ENCODE measurements at regions not wholly inside any gene's neighbourhood (a gene's known extent, or its start where the extent isn't known, plus 50 kb on each side); places are given as distances from the start of the nearest gene placed in this dataset.
"Not testable (repeated sequence)": the region's sequence is repeated elsewhere in the genome, so short reads cannot be mapped to it uniquely, and the experiment has no call there.

DNA sequence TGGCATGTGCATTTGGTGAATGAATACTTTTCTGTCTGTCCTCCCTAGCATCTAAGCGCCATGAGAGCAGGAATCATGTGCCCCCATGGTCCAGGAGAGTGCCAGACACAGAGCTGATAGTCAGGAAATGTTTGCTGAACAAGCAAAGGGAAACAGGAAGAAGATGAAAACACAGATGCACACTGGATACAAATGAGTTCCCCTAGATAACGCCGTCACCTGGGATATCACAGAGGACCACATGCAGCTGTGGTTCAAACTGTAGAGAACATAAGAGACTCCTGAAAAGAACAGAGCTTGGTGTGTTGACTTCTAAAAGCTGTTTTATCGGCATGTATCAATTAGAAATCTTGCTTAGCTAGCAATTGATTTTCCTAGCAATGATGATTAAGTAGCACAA lies 293.7 kb downstream of the BTBD3 start:
- no peak for DNase-seq

DNA sequence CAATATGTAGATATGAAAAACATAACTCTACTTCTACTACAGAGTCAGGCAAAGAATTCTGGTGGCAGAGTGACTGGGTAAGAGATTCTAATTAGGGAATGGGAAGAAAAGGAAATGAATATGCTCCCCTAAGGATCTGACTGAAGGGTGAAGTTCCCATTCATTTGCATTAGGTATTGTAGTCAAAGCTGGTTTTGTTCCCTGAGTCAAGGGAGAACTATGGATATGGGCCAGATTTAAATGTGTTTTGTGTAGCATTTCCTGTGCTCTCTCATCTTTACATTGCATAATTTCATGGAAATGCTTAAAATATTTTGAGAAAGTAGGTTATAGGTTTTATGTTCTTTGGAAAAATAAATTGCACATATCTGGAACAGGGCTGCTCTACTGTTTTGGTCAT lies 299.7 kb downstream of the BTBD3 start:
- DNase-seq = no peak

DNA sequence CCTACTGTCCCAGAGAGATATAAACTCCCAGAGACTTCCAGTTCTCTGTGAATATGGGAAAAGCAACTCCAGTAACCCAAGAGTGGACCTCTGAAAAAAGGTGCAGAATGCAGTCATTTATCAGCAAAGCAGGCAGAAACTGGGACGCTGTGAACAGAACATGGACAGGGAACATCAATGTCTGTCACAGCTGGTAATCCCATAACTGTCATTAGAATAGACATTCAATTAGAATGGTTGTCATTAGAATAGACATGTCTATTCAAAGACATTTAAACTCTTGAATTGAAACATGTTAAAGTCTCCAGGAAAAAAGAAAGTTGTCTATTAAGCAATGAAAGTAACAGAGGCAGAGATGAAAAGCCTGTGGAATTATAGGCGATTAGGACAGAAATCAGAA lies 302.1 kb downstream of the BTBD3 start:
- DNase-seq = no peak

DNA sequence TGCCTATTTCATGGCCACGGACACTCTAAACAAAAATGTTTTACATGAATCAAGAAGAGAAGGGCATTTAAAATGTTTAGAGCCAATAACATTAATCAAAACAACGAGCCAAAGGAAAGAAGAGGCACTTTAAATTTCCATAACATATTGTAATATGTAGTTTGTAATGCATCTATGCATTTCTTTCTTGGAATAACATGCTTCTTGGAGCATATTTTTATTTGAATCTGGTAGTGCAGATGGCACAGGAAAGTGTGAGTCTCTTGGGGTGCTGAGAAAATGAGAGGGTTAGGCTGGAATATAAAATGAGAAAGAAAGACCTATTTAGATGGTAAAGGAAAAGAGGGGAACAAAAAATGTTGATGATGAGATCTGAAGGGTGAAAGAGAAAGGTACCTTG lies 305.4 kb downstream of the BTBD3 start:
- DNase-seq = no peak

DNA sequence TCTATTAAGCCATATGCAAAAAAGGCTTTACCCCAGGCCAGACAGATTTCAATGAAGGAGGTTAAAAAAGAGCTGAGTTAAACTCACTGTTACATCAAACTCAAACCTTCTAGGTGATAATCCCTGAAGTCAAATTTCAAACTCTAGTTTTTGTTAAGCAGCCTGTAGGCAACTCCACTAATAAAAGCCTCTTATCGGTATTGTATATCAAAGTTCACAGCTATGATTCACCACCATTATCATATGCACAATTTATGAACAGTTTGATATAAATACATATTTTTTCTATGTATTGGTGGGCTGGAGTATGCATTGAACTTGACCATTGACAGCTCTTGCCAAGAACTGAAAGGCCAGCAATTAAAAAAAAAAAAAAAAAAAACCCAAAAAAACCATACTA lies 308.2 kb downstream of the BTBD3 start:
- no peak for DNase-seq

DNA sequence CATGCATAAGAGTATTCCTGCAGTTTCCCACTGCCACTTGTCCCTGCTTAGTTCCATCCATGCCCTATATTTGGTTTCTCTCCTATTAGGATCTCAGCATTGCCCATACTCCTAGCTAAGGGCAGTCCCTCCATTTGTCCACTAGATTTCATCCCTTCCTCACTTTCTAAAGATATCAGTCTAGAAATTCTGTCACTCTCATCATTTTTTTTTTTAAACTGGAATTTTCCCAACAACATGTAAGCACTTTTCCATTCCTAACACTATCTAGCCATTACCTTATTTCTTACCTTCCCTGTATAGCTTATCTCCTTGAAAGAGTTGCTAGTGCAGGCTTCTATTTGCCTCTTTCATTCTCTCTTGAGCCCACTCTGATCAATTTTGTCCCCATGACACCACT lies 312.2 kb downstream of the BTBD3 start:
- no peak for DNase-seq

DNA sequence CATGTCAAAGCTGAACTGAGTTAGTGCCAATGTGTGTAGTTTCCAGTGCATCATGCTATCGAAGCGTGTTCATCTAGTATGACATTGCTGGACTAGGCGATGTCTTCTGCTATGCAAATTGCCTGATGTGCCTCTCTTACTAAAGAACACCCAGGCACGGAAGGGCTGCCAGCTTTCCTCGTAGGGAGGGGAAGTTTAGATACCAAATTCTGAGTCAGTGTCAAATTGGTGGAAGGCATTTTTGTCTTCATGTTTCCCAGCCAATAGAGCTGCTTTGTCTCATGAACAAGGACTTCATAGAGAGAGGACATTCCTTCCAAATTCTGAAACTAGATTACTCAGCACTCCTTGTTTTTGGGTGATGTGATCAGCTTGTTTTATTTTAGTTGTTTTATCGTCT lies 320.1 kb downstream of the BTBD3 start:
- DNase-seq = no peak

DNA sequence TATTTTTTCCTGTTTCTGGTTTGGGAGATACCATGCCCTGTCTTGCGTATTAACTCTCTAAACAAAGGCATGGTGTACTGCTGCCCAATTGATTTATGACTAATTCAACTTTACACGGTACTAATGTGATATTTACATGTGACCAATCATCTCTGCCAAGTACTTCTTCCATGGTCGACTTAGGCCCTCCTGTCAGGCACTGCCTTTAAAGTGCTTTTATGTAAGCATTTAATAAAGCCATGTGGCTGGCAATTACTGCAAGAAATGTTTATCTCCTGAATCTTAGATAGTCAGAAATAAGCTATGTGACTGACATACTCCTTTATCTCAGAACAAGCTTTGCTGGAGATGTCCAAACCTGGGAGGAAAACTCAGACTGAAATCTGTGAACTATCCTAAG lies 323.4 kb downstream of the BTBD3 start:
- DNase-seq = no peak

DNA sequence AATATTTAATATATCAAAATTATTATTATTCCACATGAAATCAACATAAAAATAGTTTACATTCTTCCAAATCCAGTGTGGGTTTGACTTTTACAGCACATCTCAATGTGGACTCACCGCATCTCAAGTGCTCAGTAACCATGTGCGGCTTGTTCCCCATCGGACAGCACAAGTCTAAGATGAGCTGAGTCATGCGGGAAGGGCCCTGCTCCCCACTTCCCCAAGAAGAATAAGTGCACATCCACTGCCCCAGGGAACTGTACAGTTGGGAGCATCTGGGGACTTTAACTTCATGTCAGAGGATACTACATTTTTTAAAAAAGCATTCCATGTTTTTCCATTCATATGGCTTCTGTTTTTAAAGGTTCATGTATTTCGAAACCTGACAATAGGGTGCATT lies 325.6 kb downstream of the BTBD3 start:
- no peak for DNase-seq

DNA sequence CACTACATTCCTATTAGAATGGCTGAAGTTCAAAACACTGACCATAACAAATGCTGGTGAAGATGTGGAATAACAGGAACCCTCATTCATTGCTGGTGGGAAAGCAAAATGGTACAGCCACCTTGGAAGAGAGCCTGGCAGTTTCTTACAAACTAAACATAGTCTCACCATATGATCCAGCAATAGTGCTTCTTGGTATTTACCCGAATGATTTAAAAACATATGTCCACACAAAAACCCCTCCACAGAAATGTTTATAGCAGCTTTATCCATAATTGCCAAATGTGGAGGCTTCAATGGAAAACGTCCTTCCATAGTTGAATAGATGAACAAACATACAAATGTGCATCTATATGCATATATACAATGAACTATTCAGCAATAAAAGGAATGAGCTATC lies 330.8 kb downstream of the BTBD3 start:
- no peak for DNase-seq

DNA sequence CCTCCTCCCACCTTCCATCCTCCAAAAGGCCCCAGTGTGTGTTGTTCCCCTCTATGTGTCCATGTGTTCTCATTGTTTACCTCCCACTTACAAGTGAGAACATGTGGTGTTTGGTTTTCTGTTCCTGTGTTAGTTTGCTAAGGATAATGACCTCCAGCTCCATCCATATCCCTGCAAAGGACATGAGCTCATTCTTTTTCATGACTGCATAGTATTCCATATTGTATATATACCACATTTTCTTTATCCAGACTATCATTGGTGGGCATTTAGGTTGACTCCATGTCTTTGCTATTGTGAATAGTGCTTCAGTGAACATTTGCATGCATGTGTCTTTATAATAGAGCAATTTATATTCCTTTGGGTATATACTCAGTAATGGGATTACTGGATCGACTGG lies 333.0 kb downstream of the BTBD3 start:
- DNase-seq = not testable (repeated sequence)

DNA sequence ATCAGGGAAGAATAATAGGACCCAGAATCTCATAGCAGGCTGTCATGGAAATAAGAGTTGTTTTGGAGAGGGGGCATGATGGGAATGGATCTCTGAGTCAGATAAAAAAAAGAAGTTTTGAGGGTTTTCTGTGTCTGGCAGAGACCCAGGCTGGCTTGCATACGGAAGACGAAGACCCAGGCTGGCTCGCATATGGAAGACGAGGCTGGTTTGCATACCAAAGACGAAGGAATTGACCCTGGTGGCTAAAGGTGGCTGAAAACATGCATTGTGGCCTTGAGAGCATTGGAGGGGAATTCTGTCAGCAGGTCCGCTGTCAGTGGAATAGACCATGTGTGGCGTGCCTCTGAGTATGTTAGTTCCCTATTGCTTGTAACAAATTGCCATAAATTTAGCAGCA lies 335.1 kb downstream of the BTBD3 start:
- no peak for DNase-seq

DNA sequence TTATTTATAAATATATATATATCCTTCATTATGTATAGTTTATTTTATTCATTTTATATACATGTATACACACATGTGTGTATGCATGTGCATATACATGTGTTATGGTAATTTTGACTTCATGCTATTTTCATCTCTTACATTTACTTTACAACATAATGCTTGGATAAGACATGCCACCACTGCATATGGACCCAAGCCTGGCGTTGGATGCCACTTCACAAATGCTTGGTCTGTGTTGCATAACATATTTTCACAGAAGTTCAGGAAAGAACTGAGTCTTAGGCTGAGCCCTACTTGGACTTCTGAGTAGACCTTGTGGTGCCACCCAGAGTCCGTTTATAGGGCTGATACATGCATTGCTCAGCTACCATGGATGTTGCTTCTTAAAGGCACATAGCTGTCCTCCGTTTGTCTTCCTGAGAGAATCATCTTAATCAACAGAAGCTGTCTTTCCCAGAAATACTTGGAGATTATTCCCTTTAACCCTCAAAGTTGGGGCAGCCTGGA lies 337.8 kb downstream of the BTBD3 start:
- peak in 1 of 2 experiments; percentile 3 for DNase-seq

DNA sequence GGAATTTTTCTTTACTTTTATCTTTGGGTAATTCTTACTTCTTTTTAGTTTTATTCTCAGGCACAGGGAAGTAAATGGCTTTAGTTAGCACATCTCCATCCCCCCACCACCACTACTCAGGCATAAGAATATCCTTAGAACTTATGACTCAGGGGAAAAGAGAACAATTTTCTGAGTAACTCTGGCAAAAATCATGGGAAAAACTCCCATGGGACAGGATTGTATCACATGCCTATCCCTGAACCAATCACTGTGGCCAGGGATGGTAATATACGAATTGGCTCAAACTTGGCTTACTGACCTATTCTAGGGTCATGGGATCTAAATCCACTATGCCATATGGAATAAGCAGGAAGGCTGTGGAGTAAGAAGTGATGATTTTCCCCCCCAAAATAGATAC lies 339.1 kb downstream of the BTBD3 start:
- no peak for DNase-seq

DNA sequence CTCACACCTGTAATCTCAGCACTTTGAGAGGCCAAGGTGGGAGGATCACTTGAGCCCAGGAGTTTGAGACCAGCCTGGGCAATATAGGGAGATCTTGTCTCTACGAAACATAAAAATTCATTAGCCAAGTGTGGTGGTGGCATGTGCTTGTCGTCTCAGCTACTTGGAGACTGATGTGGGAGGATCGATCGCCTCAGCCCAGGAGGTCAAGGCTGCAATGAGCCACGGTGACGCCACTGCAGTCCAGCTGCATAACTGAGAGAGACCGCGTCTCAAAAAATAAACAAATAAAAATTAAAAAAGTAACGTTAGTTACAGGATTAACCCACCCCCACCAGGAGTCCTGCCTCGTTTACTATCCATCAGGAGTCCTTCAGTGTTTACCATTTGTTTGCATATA lies 345.1 kb downstream of the BTBD3 start:
- no peak for DNase-seq

DNA sequence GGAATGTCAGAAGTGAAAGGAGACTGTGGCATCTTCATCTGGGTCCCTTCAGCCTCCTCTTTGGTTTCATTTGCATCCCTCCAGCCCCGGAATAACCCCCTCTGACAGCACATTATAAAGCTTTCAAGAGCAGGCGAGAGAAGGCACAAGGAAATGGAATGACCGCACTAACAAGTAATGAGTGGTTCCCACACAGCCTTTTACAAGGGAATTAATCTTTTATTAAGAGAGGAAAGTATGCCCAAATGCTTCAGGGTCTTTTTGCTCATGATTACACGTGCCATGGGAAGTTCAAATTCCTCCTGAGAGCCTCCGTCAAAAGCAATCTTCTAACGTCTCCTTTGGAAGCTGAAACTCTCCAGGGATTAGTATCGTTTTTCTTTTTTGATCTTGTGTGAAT lies 347.0 kb downstream of the BTBD3 start:
- DNase-seq = no peak

DNA sequence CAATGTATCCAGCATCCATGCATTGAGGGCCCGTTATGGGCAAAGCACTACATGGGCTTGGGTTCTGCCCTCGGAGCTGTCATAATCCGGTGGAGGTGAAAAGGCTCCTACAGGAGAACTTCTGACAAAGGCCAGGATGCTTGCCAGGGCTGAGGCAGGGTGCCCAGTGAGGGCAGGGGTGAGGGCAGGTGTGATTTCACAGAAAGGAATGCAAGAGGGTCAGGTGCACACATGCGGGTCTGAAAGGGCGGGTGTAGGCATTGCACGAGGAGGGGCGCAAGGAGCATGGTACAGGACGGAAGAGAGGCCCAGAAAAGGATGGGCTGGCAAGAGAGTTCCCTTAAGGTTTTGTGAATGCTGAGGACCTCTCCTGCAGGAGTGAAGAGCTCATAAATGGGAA lies 348.0 kb downstream of the BTBD3 start:
- DNase-seq = no peak

DNA sequence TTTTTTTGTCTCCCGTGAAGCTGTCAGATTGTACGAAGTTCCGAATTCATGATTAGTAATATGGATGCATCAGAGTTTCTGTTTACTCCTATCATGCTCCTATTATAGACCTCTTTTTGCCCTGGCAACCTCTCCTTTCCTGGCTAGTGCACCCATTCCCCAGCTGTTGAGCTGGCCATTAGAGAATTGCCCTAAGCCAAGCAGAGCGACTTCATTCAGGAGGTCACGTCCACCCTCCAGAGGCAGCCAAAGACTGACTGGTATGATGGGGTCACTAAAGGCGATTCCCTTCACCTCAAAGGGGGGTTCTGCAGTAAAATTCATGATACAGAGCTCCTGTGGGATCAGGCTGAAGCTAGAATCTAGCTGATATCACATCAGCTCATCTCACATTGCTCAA lies 351.9 kb downstream of the BTBD3 start:
- no peak for DNase-seq

DNA sequence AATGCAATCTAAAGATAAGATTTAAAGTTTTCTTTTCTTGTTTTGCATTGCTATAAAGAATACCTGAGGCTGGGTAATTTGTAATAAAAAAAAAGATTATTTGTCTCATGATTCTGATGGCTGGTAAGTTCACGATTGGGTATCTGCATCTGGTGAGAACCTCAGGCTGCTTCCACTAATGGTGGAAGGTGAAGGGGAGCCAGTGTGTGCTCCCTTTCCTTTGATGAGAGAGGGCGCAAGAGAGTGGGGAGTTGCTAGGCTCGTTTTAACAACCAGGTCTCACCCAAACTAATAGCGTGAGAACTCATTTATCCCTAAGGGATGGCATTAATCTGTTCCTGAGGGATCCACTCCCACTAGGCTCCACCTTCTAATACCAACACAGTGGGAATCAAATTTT lies 353.2 kb downstream of the BTBD3 start:
- no peak for DNase-seq

DNA sequence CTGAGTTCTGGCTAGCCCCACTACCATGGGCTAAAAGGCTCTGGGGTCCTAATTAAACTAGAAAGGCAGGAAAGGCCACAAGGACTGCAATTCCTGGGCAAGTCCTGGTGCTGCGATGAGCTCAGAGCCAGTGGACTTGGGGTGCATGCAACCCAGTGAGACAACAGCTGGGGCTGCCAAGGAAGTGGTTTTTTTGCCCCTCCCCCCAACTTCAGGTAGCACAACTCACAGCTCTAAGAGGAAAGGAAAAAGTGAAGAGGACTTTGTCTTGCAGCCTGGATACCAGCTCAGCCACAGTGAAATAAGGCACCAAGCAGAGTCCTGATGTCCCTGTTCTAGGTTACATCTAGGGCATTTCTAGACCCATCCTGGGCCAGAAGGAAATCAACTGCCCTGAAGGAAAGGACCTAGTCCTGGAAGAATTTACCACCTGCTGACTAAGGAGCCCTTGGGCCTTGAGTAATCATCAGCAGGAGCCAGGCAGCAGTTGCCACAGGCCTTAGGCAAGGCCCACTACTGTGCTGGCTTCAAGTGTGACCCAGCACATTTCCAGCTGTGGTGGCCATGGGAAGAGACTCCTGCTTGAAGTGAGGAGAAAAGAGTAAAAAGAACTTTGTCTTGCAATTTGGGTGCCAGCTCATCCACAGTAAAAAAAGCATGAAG lies 358.4 kb downstream of the BTBD3 start:
- no peak for DNase-seq

DNA sequence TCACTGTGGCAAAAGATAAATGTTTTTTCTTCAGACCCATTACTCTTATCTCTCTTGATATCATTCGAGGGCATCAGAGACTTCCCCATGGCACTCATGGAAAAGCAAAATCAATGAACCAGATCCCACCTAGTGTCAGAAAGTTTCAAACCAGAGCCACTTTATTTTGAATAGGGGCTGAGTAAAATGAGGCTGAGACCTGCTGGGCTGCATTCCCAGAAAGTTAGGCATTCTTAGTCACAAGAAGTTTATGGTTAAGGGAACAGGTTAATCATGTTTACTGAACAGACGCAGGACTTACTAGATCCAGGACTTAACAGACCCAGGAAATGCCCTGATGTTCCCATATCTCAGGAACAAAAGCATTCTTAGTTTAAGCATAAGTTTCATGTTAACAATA lies 369.9 kb downstream of the BTBD3 start:
- DNase-seq = no peak

DNA sequence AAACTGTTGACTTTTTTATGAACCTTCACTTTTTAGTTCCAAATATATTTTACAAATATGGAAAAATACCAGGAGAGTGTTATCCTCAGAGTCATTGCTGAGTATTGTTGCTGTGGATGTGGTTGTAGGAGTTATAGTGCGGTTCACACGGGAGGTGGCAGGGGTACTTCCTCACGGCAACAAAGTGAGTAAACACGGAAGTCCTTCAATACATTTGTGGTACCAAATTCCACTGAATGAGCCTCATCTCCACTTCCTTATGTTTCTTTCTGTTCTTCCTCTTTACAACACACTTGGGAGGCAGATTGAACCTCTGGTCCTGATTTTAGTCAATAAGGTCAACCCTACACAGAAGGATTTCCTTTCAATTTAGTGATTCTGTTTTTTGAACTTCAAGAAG lies 371.8 kb downstream of the BTBD3 start:
- DNase-seq = no peak

DNA sequence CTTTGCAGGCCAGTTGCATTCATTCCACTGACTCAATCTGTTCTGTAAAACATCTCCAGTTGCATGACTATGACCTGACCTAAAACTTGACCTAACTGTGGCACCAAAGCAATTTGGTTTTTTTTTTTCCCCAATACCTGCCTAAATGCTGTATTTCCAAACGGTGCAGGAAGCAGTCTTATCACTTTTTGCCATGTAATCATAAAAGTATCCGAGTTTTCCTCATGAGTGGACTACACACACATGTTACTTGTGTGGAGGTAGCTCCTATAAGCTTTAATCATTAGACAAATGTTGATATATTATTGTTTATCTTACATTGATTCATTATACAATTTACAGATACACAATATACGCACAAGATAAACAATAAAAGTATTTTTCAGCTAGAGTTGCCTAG lies 373.7 kb downstream of the BTBD3 start:
- DNase-seq = no peak

DNA sequence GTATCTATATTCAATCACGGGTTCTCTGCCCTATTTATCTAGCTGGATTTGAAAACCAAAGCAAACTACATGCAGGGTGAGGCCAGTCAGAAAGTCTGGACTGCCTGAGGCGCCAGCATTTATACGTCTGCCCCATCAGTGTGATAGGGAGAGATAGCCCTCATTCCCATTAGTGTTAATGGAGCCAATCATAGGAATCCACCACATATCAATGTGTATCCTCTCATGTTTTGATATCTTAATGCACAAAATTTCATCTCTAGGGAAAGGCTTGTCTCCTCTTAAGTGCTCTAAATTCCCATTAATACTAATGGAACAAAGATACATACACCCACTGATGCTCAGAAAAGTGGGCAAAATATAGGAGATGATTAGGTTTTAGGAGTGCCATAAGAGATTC lies 376.2 kb downstream of the BTBD3 start:
- no peak for DNase-seq

DNA sequence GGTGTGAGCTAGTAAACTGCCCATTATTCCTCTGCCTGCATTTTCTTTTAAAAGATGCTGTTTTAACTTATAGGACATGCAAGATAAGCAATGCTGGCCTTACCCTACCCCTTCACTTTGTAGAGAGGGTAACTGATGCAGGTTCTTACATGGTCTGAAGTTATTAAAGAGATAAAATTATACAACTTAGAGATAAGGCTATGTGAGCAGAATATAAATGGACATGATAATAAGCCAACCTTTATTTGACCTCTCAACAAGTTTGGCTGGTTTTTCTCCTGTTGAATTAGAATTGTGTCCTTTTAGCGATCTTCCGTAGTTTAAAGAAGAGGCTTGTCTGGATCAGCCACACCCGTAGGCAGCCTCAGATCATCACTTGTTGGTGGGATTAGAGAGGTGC lies 377.0 kb downstream of the BTBD3 start:
- no peak for DNase-seq
